ENCODE measurements at regions not wholly inside any gene's neighbourhood (a gene's known extent, or its start where the extent isn't known, plus 50 kb on each side); places are given as distances from the start of the nearest gene placed in this dataset.
"Not testable (repeated sequence)": the region's sequence is repeated elsewhere in the genome, so short reads cannot be mapped to it uniquely, and the experiment has no call there.

DNA sequence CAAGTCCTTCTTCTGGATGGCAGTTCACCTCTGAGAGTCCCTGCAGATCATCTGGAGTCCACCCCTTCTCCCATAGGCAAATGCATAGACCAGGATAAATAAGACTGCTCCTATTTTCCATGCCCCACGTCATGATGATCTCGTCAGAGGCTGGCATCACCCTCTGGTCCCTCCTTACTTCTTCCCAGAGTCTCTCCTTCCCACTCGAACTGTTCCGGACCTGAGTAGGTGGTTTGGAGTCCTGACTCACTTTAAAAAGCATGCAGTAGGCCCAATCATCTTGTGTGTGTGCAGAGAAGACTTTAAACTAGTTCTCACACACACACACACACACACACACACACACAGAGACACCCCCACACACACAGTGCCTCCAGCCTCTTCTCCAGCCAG lies 72.0 kb downstream of the SOX9 start:
- Histone ChIP-seq H3K4me2 (no peak overlapping the region), H3K4me3 (no peak overlapping the region), H3K9me2 (replicated peaks; ENCODE audit: insufficient read depth) (no peaks in the 10 kb centered on the region), H3K9me3 (ENCODE audit: low read depth) (no peaks in the 10 kb centered on the region), H3K27me3 (no peaks in the 10 kb centered on the region), H4K20me1 (ENCODE audit: insufficient read depth, poor library complexity, severe bottlenecking) (no peaks in the 10 kb centered on the region), H3K4me1 (ENCODE audit: insufficient read depth) (peaks cover 6% of the 10 kb centered on the region), H3K79me2 (no peaks in the 10 kb centered on the region), H3K27ac (peak overlapping the region; percentile 74), H2AFZ (no peak overlapping the region), H3K36me3 (replicated peaks; ENCODE audit: insufficient read depth, low read depth) (no peaks in the 10 kb centered on the region)
- WGBS (ENCODE audit: low lambda C conversion rate, missing lambda C conversion rate): 84% methylated on average over 4 of the region's 4 CpGs
- DNase-seq (ENCODE audit: low spot score): peak; percentile 20
- TF ChIP-seq EZH2phosphoT487 (IDR thresholded peaks at IDR 0.05; ENCODE audit: low read depth, severe bottlenecking, unreplicated experiment) (no peak), EZH2 (IDR thresholded peaks at IDR 0.05; ENCODE audit: borderline replicate concordance) (no peak)
- TF ChIP-seq, protein P1, sequence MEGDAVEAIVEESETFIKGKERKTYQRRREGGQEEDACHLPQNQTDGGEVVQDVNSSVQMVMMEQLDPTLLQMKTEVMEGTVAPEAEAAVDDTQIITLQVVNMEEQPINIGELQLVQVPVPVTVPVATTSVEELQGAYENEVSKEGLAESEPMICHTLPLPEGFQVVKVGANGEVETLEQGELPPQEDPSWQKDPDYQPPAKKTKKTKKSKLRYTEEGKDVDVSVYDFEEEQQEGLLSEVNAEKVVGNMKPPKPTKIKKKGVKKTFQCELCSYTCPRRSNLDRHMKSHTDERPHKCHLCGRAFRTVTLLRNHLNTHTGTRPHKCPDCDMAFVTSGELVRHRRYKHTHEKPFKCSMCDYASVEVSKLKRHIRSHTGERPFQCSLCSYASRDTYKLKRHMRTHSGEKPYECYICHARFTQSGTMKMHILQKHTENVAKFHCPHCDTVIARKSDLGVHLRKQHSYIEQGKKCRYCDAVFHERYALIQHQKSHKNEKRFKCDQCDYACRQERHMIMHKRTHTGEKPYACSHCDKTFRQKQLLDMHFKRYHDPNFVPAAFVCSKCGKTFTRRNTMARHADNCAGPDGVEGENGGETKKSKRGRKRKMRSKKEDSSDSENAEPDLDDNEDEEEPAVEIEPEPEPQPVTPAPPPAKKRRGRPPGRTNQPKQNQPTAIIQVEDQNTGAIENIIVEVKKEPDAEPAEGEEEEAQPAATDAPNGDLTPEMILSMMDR (IDR thresholded peaks at IDR 0.05; ENCODE audit: poor library complexity): no peak

DNA sequence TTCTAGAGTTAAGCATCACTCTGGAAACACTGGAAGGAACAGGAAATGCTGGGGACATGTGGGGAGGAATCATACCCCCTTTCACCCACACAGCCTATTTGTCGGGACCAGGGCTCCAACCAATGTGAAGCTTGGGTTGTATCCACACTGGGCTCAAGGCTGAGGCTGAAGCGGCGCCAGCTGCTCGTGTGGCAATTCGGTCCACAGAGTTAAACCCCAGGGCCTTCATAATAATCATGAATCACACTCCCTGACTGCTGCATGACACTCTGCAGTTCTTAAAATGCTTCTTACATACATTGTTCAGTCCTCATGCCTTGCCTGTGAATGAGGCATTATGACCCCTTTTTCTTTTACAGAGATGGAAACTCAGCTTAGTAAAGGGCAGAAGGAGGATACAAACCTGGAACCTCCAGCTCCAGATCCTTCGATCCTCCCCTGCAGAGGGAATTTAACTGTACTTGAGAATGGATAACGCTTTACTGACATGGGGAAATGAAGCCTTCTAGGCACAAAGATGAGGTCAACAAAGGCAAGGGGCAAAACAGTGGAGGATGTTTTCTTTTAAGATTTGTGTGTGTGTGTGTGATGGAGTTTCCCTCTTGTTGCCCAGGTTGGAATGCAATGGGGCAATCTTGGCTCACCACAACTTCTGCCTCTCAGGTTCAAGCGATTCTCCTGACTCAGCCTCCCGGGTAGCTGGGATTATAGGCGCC lies 72.7 kb downstream of the SOX9 start:
- Histone ChIP-seq H3K79me2 (no peaks in the 10 kb centered on the region), H3K4me2 (no peak overlapping the region), H3K27me3 (no peaks in the 10 kb centered on the region), H3K36me3 (replicated peaks; ENCODE audit: insufficient read depth, low read depth) (no peaks in the 10 kb centered on the region), H3K4me3 (no peak overlapping the region), H3K9me3 (ENCODE audit: low read depth) (no peaks in the 10 kb centered on the region), H2AFZ (no peak overlapping the region), H3K4me1 (ENCODE audit: insufficient read depth) (peaks cover 6% of the 10 kb centered on the region), H3K9me2 (replicated peaks; ENCODE audit: insufficient read depth) (no peaks in the 10 kb centered on the region), H4K20me1 (ENCODE audit: insufficient read depth, poor library complexity, severe bottlenecking) (no peaks in the 10 kb centered on the region), H3K27ac (peak overlapping the region; percentile 74)
- DNase-seq (ENCODE audit: low spot score): peak; percentile 15
- WGBS (ENCODE audit: low lambda C conversion rate, missing lambda C conversion rate): 82% methylated on average over 10 of the region's 10 CpGs
- TF ChIP-seq EZH2phosphoT487 (IDR thresholded peaks at IDR 0.05; ENCODE audit: low read depth, severe bottlenecking, unreplicated experiment) (no peak), EZH2 (IDR thresholded peaks at IDR 0.05; ENCODE audit: borderline replicate concordance) (no peak)
- TF ChIP-seq, protein P1 (IDR thresholded peaks at IDR 0.05; ENCODE audit: poor library complexity): no peak

DNA sequence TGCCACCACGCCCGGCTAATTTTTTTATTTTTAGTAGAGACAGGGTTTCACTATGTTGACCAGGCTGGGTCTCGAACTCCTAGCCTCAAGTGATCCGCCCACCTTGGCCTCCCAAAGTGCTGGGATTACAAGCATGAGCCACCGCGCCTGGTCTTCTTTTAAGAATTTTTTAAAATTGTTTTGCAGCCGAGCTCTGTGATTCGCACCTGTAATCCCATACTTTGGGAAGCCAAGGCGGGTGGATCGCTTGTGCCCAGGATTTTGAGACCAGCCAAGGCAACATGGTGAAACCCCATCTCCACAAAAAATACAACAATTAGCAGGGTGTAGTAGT lies 73.3 kb downstream of the SOX9 start:
- not testable (repeated sequence) for H3K9me2 ChIP-seq (replicated peaks; ENCODE audit: insufficient read depth); H3K27me3 ChIP-seq; H3K4me3 ChIP-seq; H3K9me3 ChIP-seq (ENCODE audit: low read depth); H3K4me1 ChIP-seq (ENCODE audit: insufficient read depth); DNase-seq (ENCODE audit: low spot score); H2AFZ ChIP-seq; H3K4me2 ChIP-seq; H3K79me2 ChIP-seq; H3K36me3 ChIP-seq (replicated peaks; ENCODE audit: insufficient read depth, low read depth); H4K20me1 ChIP-seq (ENCODE audit: insufficient read depth, poor library complexity, severe bottlenecking); H3K27ac ChIP-seq
- WGBS (ENCODE audit: low lambda C conversion rate, missing lambda C conversion rate): 97% methylated on average over 10 of the region's 10 CpGs

DNA sequence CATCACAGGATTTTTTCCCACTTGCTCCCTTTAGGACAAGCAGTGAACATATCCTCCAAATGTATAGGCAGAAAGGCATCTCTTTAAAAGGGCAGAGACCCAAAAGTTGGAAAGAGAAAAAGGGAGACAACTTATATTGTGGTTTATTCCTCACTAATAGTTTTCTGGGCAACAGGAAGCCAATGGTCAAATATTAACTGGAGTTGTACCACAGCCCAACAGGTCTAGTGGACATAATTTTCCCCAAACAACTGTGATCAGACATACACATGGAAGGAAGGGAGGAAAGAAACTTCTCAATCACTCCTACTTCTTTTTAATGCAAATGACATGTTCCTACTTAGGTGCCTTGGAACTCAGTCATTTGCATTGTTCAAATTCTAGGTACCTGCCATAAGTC lies 78.4 kb downstream of the SOX9 start:
- H3K36me3 ChIP-seq (replicated peaks; ENCODE audit: insufficient read depth, low read depth): no peaks in the 10 kb centered on the region
- no peaks in the 10 kb centered on the region for H3K27me3 ChIP-seq
- no peaks in the 10 kb centered on the region for H3K79me2 ChIP-seq
- TF ChIP-seq EZH2phosphoT487 (IDR thresholded peaks at IDR 0.05; ENCODE audit: low read depth, severe bottlenecking, unreplicated experiment) (no peak), EZH2 (IDR thresholded peaks at IDR 0.05; ENCODE audit: borderline replicate concordance) (no peak)
- TF ChIP-seq, protein P1 (IDR thresholded peaks at IDR 0.05; ENCODE audit: poor library complexity): no peak
- no peaks in the 10 kb centered on the region for H3K9me3 ChIP-seq (ENCODE audit: low read depth)
- no peaks in the 10 kb centered on the region for H3K4me1 ChIP-seq (ENCODE audit: insufficient read depth)
- H4K20me1 ChIP-seq (ENCODE audit: insufficient read depth, poor library complexity, severe bottlenecking): no peaks in the 10 kb centered on the region
- H3K4me3 ChIP-seq: no peak overlapping the region
- no peak overlapping the region for H3K27ac ChIP-seq
- no peak for DNase-seq (ENCODE audit: low spot score)
- no peak overlapping the region for H2AFZ ChIP-seq
- no peaks in the 10 kb centered on the region for H3K9me2 ChIP-seq (replicated peaks; ENCODE audit: insufficient read depth)
- H3K4me2 ChIP-seq: no peak overlapping the region
